Neuron (in vitro differentiated cells): ENCODE measurements at regions not wholly inside any gene's neighbourhood (a gene's known extent, or its start where the extent isn't known, plus 50 kb on each side); places are given as distances from the start of the nearest gene placed in this dataset.

Experiments
- H2AFZ ChIP-seq: one replicate; pipeline ENCODE4 v1.6.1; 2013; ENCODE audit warnings: low read depth, mild to moderate bottlenecking, inconsistent platforms, low read length, moderate library complexity
- H3K27me3 ChIP-seq: one replicate; pipeline ENCODE4 v1.6.1; 2013; ENCODE audit warnings: low read length; ENCODE audit not compliant: insufficient read depth
- H3K36me3 ChIP-seq: one replicate; pipeline ENCODE4 v1.6.1; 2013; ENCODE audit warnings: low read length; ENCODE audit not compliant: insufficient read depth
- H3K4me1 ChIP-seq: one replicate; pipeline ENCODE4 v1.6.1; 2013; ENCODE audit warnings: low read length; ENCODE audit not compliant: insufficient read depth
- H3K4me3 ChIP-seq: 2 replicates; pipeline ENCODE4 v1.5.1; 2013; ENCODE audit warnings: mild to moderate bottlenecking, low read length, moderate library complexity
- H3K9me3 ChIP-seq: one replicate; pipeline ENCODE4 v1.6.1; 2013; ENCODE audit warnings: low read length

DNA sequence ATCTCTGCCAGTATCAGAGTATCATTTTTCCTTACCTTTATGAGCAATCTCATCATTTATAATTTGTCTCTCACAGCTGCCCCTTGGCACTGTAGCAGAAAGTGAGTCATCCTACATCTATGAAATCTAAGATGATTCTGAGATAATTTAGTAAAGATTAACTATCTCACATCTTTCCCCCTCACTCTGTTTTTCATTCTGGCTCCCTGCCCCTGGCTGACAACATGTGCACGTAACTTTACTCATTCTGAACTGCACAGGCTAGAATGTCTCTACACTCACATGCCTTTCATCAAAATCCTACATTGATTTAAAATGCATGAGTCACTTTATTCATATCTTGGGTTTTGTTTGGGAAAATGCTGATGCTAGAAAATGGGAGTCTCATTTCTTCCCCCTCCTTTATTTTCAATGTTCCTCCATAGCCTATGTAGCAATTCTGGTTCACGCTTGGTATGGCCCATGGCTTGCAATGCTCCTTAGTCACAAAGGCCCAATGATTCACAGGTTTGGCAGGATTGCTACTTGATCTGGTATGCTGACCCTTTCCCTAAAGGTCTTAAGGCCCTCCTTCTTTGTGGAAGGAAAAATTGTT lies 838.5 kb downstream of the TUSC7 start:
- peaks cover 2% of the 10 kb centered on the region for H3K4me1 ChIP-seq
- H3K9me3 ChIP-seq, result no peaks in the 10 kb centered on the region
- no peak overlapping the region for H2AFZ ChIP-seq
- no peaks in the 10 kb centered on the region for H3K27me3 ChIP-seq
- no peaks in the 10 kb centered on the region for H3K36me3 ChIP-seq
- H3K4me3 ChIP-seq, result no peak overlapping the region

DNA sequence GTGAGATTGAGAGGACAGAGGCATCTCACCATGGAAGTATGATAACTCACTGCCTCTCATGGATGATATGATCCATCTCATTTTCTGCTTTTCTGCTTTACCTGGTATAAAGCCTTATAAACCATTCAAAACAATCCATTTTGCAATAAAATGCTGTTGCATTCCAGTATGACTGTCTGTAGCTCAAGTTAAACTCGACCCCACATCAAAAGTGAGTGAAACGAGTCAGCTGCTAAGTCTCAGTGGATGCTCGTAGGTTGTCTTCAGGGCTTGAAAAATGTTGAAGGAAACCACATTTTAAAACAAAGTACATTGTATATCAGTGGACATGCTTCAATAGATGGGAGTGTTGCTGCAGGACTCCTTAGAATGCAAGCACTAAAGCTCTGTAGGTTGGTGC lies 839.0 kb downstream of the TUSC7 start:
- Histone ChIP-seq H3K4me1 (peaks cover 2% of the 10 kb centered on the region), H3K4me3 (no peak overlapping the region), H3K36me3 (no peaks in the 10 kb centered on the region), H2AFZ (no peak overlapping the region), H3K27me3 (no peaks in the 10 kb centered on the region), H3K9me3 (no peaks in the 10 kb centered on the region)

DNA sequence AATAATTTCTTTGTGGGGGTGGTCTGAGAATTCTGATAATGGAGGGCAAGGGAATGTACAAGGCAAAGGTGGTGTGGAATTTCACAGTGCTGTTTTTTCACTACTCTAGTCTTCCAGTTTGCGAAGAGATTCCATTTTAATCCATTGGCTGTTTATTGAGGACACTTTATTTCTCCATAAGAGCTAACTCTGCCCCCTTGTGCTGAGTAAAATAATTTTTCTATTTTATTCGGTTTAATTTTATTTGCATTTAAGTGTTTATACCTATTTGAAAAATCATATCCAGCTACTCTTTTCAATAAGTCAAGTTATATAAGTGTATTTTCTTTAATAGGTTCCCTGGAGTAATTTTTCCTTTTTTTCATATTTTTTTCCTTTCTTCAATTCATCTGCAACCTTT lies 840.1 kb downstream of the TUSC7 start:
- Histone ChIP-seq H3K36me3 (no peaks in the 10 kb centered on the region), H3K27me3 (no peaks in the 10 kb centered on the region), H3K4me1 (peaks cover 2% of the 10 kb centered on the region), H3K4me3 (no peak overlapping the region), H3K9me3 (no peaks in the 10 kb centered on the region), H2AFZ (no peak overlapping the region)

DNA sequence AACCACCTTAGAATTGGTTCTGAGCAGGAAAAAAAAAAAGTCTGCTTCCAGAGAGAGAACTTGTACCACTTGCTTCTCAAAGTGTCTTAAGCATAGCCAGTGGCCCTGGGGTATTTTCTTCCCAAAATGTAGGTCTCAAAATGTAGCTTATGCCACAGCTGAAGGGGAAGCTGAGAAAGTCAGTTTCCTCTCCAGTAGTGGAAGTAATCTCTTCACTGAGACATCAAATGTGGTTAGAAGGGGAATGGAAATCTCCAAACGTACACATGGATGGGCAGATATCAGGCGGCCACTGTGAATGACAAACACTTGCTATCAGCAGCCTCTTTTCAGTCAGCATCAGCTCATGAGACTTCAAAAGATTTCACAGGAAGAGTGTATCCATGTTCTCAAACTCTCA lies 841.2 kb downstream of the TUSC7 start:
- Histone ChIP-seq H3K36me3 (no peaks in the 10 kb centered on the region), H3K9me3 (no peaks in the 10 kb centered on the region), H2AFZ (no peak overlapping the region), H3K4me1 (peaks cover 2% of the 10 kb centered on the region), H3K27me3 (no peaks in the 10 kb centered on the region), H3K4me3 (no peak overlapping the region)

DNA sequence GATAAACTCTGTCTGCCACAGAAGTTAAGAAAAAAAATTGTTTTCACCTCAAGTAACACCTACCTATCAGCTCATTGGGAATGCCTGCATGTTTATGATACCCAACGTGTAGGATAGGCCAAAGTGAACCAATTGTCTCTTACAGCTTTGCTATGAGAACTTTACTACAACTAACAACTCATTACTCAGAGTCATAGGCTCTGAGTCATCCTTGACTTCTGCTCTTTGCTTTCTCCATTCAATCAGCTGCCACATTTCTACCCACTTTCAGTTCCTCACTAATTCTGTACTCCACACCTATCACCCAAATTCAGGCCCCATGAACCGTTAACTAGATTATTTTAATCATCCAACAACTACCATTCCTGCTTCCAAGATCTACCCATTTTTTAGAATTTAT lies 843.9 kb downstream of the TUSC7 start:
- Histone ChIP-seq H3K4me3 (no peak overlapping the region), H3K27me3 (no peaks in the 10 kb centered on the region), H3K36me3 (no peaks in the 10 kb centered on the region), H2AFZ (no peak overlapping the region), H3K4me1 (no peaks in the 10 kb centered on the region), H3K9me3 (no peaks in the 10 kb centered on the region)

DNA sequence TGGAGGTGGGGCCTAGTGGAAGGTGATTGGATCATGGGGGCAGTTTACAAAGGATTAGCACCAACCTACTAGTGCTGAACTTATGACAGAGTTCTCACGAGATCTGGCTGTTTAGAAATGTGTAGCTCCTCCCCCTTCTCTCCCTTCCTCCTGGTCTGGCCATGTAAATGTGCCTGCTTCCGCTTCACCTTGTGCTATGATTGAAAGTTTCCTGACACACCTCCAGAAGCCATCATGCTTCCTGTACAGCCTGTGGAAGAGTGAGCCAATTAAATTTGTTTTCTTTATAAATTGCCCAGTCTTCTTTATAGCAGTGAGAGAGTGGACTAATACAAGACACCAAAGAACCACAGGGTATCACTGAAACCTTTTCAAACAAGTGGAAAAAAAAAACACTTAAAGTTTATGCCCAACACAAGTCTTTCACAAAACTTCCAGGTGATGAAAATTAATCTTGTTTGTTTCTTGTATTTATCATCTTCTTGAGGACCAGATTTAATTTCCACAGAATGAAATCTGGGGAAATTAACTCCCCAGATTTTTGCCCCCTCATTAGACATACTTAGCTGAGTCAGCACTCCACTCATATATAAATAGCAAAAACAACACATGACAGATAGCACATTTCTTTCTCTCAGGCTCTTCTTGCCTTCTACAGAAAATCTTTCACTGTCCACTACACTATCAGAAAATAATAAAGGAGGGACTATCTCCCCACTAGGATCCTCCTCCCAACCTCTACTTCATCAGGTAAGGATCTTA lies 847.2 kb downstream of the TUSC7 start:
- H3K4me1 ChIP-seq, result no peaks in the 10 kb centered on the region
- no peak overlapping the region for H3K4me3 ChIP-seq
- no peaks in the 10 kb centered on the region for H3K36me3 ChIP-seq
- H3K27me3 ChIP-seq, result no peaks in the 10 kb centered on the region
- H2AFZ ChIP-seq, result no peak overlapping the region
- no peaks in the 10 kb centered on the region for H3K9me3 ChIP-seq

DNA sequence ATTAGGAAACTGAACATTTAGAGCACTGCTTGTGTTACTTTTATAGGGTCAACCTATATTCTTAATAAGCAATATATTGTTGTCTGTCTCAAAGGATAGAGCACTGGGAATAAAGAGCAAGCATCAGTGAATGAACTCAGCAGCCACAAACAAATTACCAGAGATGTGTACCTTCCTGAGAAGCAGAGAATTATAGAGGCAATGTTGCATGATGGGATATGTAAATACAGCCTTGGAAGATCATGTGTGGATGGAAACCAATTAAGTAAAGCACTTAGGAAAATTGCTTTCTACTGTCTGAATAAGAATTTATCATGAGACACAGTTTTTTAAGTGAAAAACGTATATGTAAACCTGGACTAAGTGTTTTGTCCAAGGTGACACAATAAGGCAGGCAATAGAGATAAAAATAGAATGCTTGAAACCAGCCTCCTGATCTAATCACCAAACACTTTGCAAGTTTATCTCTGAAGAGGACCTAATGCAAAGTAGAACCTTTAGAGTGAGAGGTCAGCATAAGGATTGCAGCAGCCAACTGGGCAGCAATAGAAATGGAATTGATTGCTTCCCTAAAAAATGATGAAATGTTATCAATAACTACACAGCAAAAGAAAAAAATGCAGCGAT lies 848.0 kb downstream of the TUSC7 start:
- H3K4me1 ChIP-seq, result no peaks in the 10 kb centered on the region
- no peaks in the 10 kb centered on the region for H3K36me3 ChIP-seq
- H3K4me3 ChIP-seq, result no peak overlapping the region
- H3K9me3 ChIP-seq, result no peaks in the 10 kb centered on the region
- H2AFZ ChIP-seq, result no peak overlapping the region
- H3K27me3 ChIP-seq, result no peaks in the 10 kb centered on the region

DNA sequence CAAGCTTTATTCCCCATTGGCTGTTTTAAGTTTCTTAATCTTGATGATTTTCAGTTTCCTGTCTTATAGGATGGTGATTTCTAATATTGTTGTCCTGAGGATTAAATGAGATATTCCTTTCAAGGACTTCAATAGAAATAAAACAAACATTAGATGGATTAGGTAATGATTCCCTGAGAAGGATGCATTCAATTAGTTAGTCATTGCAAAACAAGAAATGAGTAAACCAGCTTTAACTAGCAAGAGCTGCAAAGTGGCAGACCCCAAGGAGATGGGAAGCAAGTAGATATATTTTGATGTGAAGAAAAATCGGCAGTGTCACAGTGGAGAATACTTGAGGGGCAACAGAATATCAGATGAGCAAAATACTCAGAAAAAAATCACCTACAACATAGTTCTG lies 849.1 kb downstream of the TUSC7 start:
- no peaks in the 10 kb centered on the region for H3K36me3 ChIP-seq
- peaks cover 2% of the 10 kb centered on the region for H3K4me1 ChIP-seq
- no peak overlapping the region for H2AFZ ChIP-seq
- no peaks in the 10 kb centered on the region for H3K9me3 ChIP-seq
- H3K27me3 ChIP-seq, result no peaks in the 10 kb centered on the region
- no peak overlapping the region for H3K4me3 ChIP-seq

DNA sequence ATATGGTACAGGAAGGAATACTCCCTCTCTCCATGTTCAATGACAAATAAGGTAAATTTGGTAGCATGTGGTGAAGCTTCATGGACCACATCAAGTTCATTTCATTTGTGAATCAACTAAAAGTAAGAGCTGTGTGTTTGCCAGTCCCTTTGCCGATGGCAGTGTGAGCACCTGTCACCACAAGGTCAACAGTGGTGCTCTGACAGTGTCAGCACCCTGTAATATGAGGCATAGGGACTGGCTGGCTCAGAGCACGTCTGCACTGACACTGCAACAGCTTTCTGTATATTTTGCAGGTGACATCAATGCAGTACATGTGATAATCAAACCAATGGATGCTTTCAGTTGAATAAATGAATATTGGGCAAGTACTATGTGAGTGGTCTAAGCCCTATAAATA lies 852.4 kb downstream of the TUSC7 start:
- Histone ChIP-seq H3K27me3 (no peaks in the 10 kb centered on the region), H2AFZ (no peak overlapping the region), H3K4me1 (peaks cover 17% of the 10 kb centered on the region), H3K36me3 (no peaks in the 10 kb centered on the region), H3K9me3 (no peaks in the 10 kb centered on the region), H3K4me3 (no peak overlapping the region)

DNA sequence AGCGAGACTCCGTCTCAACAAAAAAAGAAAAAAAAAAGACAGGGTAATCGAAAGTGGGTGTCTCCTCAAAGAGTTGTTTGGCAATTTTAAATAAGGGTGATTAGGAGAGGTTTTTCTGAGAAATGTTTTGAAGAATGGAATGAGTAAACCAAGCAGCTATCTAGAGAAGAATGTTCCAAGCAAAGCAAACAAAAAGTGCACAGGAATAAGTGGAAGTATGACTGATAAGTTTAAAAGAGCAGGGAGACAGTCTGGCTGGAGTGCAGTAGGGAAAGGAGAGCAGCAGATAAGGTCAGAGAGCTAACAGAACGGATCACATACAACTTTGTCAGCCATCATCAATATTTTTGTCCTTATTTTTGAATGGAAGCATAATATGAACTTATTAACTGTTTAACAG lies 853.5 kb downstream of the TUSC7 start:
- Histone ChIP-seq H3K36me3 (no peaks in the 10 kb centered on the region), H3K27me3 (no peaks in the 10 kb centered on the region), H2AFZ (no peak overlapping the region), H3K4me3 (no peak overlapping the region), H3K9me3 (no peaks in the 10 kb centered on the region), H3K4me1 (peaks cover 17% of the 10 kb centered on the region)

DNA sequence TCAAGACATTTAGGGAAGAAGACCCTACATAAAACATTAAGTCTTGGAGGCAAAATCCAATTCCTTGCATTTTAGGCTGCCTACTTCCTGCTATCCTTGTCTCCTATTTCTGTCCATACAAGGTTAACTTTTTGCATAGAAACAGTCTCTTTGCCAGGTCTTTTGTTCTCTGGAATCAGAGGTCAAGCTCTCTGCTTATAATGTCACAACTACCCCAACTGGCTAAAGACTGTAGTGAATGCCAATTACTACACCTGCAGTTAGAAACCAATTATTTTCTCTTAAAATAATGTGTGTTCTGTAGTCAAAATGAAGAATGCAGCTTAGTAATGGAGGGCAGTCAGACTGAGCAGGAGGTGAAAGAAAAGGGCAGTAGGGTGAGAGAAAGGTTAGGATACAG lies 856.2 kb downstream of the TUSC7 start:
- Histone ChIP-seq H2AFZ (no peak overlapping the region), H3K4me3 (no peak overlapping the region), H3K4me1 (peaks cover 17% of the 10 kb centered on the region), H3K9me3 (no peaks in the 10 kb centered on the region), H3K36me3 (no peaks in the 10 kb centered on the region), H3K27me3 (no peaks in the 10 kb centered on the region)

DNA sequence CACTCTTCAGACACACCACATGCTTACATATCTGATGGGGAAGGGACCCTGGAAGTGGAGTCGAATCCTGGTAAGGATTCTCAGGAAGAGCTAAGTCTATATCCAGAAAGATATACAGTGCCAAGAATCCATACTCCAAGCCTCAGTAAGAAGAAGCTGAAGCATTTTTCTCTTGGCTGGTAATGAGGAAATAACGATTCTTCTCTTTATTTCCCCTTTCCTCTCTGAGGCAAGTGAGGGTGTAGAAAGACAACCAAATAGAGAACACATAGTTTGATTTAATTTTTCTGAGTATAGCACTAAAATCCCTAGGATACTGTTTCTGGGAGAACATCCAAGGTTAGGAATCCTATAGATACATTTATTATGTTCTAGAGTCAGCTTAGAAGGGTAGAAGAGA lies 857.3 kb downstream of the TUSC7 start:
- no peak overlapping the region for H3K4me3 ChIP-seq
- no peaks in the 10 kb centered on the region for H3K9me3 ChIP-seq
- no peaks in the 10 kb centered on the region for H3K36me3 ChIP-seq
- no peak overlapping the region for H2AFZ ChIP-seq
- H3K27me3 ChIP-seq, result no peaks in the 10 kb centered on the region
- peaks cover 17% of the 10 kb centered on the region for H3K4me1 ChIP-seq

DNA sequence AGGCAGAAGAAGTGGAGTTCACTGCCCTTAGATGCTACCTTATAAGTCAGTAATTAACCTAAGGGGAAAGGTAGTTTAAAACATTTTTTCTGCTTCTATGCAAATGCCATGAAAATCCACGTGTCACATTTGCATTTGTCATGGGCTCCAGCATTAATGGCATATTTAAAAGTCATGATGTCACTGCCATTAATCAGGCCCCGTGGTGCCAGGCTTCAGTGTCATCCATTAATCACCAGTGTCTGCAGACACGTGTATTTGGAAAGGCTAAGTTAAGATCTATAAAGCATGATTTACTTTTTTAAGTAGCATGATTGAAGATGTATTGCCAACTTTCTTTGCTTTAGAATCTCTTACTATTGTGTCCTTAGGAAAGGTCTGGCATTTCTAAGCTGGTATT lies 857.8 kb downstream of the TUSC7 start:
- Histone ChIP-seq H3K27me3 (no peaks in the 10 kb centered on the region), H3K9me3 (no peaks in the 10 kb centered on the region), H2AFZ (no peak overlapping the region), H3K4me1 (peaks cover 17% of the 10 kb centered on the region), H3K36me3 (no peaks in the 10 kb centered on the region), H3K4me3 (no peak overlapping the region)
